IMR-90 (cell line): ENCODE measurements at regions not wholly inside any gene's neighbourhood (a gene's known extent, or its start where the extent isn't known, plus 50 kb on each side); places are given as distances from the start of the nearest gene placed in this dataset.
"Not testable (repeated sequence)": the region's sequence is repeated elsewhere in the genome, so short reads cannot be mapped to it uniquely, and the experiment has no call there.

Source experiments
- ATAC-seq: fragments of 200-7000 bp; cut with Tn5 transposase; 2 replicates; pipeline ENCODE4 v1.9.1; 2020; ENCODE audit warnings: low read depth, mild to moderate bottlenecking, moderate library complexity
- BruUV-seq: library from RNA; stranded (reverse); fragments of 400-500 nt; replicated peaks from 2 replicates; lab custom pipeline; 2021; lab: Mats Ljungman, UMichigan
- CTCF ChIA-PET: fragments of 300-600 bp; formaldehyde crosslinking; extraction: SDS; loops from one replicate; lab custom pipeline; 2021; ENCODE audit warnings: antibody characterized with exemption; lab: Yijun Ruan, JAX
- POLR2A ChIA-PET: fragments of 300-600 bp; sonication (Branson Sonifier 250); formaldehyde crosslinking; loops from one replicate; lab custom pipeline; 2022; ENCODE audit warnings: antibody characterized with exemption; ENCODE audit not compliant: unreplicated experiment; lab: Charles Lee
- DNase-seq: peaks from one replicate; pipeline ENCODE4 v3.0.0; 2013
- H2AFZ ChIP-seq: replicated peaks from 2 replicates; pipeline ENCODE3; 2013; ENCODE audit warnings: low read length, mild to moderate bottlenecking; ENCODE audit not compliant: poor library complexity
- H2AK5ac ChIP-seq: 2 replicates; pipeline ENCODE4 v1.6.1; 2013; ENCODE audit warnings: low read depth, low read length, inconsistent platforms
- H2AK9ac ChIP-seq: replicated peaks from 2 replicates; pipeline ENCODE3; 2013; ENCODE audit warnings: mild to moderate bottlenecking, low read depth, low read length, moderate library complexity; ENCODE audit not compliant: poor library complexity
- H2BK120ac ChIP-seq: 2 replicates; pipeline ENCODE4 v1.6.1; 2013; ENCODE audit warnings: low read depth, low read length, inconsistent platforms
- H2BK15ac ChIP-seq: 3 replicates; pipeline ENCODE4 v1.6.1; 2013; ENCODE audit warnings: low read depth, low read length, inconsistent platforms
- H2BK20ac ChIP-seq: 2 replicates; pipeline ENCODE4 v1.6.1; 2013; ENCODE audit warnings: low read depth, mild to moderate bottlenecking, inconsistent platforms, low read length, moderate library complexity
- H2BK5ac ChIP-seq: 2 replicates; pipeline ENCODE4 v1.6.1; 2013; ENCODE audit warnings: mild to moderate bottlenecking, low read depth, low read length, inconsistent platforms; ENCODE audit not compliant: poor library complexity, severe bottlenecking
- H3K14ac ChIP-seq: replicated peaks from 2 replicates; pipeline ENCODE4 v1.6.1; 2013; ENCODE audit warnings: low read depth, low read length, inconsistent platforms
- H3K18ac ChIP-seq: 2 replicates; pipeline ENCODE4 v1.6.1; 2013; ENCODE audit warnings: low read depth, low read length, control low read depth
- H3K23ac ChIP-seq: 2 replicates; pipeline ENCODE4 v1.6.1; 2013; ENCODE audit warnings: low read depth, low read length, inconsistent platforms
- H3K27ac ChIP-seq: 2 replicates; pipeline ENCODE4 v1.5.1; 2013; ENCODE audit warnings: mild to moderate bottlenecking, control low read depth, low read length; ENCODE audit not compliant: insufficient read depth
- H3K27me3 ChIP-seq: 2 replicates; pipeline ENCODE4 v1.6.1; 2013; ENCODE audit warnings: low read length; ENCODE audit not compliant: control insufficient read depth, insufficient read depth
- H3K36me3 ChIP-seq: 2 replicates; pipeline ENCODE4 v1.6.1; 2013; ENCODE audit warnings: low read length, mixed read lengths; ENCODE audit not compliant: control insufficient read depth, insufficient read depth
- H3K4ac ChIP-seq: 2 replicates; pipeline ENCODE4 v1.6.1; 2013; ENCODE audit warnings: low read depth, low read length, inconsistent platforms
- H3K4me1 ChIP-seq: 2 replicates; pipeline ENCODE4 v1.6.1; 2013; ENCODE audit warnings: low read length, mixed read lengths; ENCODE audit not compliant: control insufficient read depth, insufficient read depth
- H3K4me2 ChIP-seq: 2 replicates; pipeline ENCODE4 v1.6.1; 2013; ENCODE audit warnings: low read depth, mild to moderate bottlenecking, control low read depth, low read length, moderate library complexity
- H3K4me3 ChIP-seq: 2 replicates; pipeline ENCODE4 v1.5.1; 2013; ENCODE audit warnings: low read depth, mild to moderate bottlenecking, control low read depth, low read length, moderate library complexity; ENCODE audit not compliant: insufficient read depth
- H3K56ac ChIP-seq: 2 replicates; pipeline ENCODE4 v1.6.1; 2013; ENCODE audit warnings: low read length, inconsistent platforms; ENCODE audit not compliant: insufficient read depth; ENCODE audit errors: extremely low read depth
- H3K79me1 ChIP-seq, 2 experiments: 2 replicates each; pipeline ENCODE4 v1.6.1; 2013; ENCODE audit warnings: low read length in 2 of 2, inconsistent platforms in 1 of 2, low read depth in 1 of 2
- H3K9ac ChIP-seq: 2 replicates; pipeline ENCODE4 v1.6.1; 2013; ENCODE audit warnings: low read depth, low read length, control low read depth
- H3K9me1 ChIP-seq: 2 replicates; pipeline ENCODE4 v1.6.1; 2013; ENCODE audit warnings: low read length, inconsistent platforms; ENCODE audit not compliant: insufficient read depth
- H3K9me3 ChIP-seq: 2 replicates; pipeline ENCODE4 v1.6.1; 2013; ENCODE audit warnings: low read length; ENCODE audit not compliant: control insufficient read depth, insufficient read depth
- H4K20me1 ChIP-seq: 2 replicates; pipeline ENCODE4 v1.6.1; 2013; ENCODE audit warnings: low read length, inconsistent platforms; ENCODE audit not compliant: insufficient read depth
- H4K5ac ChIP-seq: 2 replicates; pipeline ENCODE4 v1.6.1; 2013; ENCODE audit warnings: mild to moderate bottlenecking, low read depth, low read length, control low read depth
- H4K8ac ChIP-seq, 2 experiments: 2 replicates each; pipeline ENCODE4 v1.6.1; 2013; ENCODE audit warnings: low read depth in 2 of 2, low read length in 2 of 2, control low read depth in 1 of 2, inconsistent platforms in 1 of 2
- H4K91ac ChIP-seq: 2 replicates; pipeline ENCODE4 v1.6.1; 2013; ENCODE audit warnings: low read depth, low read length, inconsistent platforms; ENCODE audit not compliant: insufficient read depth
- WGBS, 2 experiments: methylation state at CpG; one replicate each; pipeline versions ENCODE4 v1.1.5 to v1.1.7; 2013; ENCODE audit warnings: missing lambda C conversion rate in 2 of 2; ENCODE audit not compliant: insufficient read length in 1 of 2; ENCODE audit errors: extremely low coverage in 2 of 2; 5-methylcytosine and 5-hydroxymethylcytosine counted together
- dilution Hi-C: fragments of 300-500 bp; cut with HindIII; formaldehyde crosslinking; loops from one replicate; pipeline ENCODE4 v1.14.3; 2018; ENCODE audit warnings: low sequenced_read_pairs; ENCODE audit not compliant: unreplicated experiment
- in situ Hi-C: fragments of 300-500 bp; cut with MboI; formaldehyde crosslinking; loops from 3 replicates; pipeline ENCODE4 v1.14.3; 2019; ENCODE audit warnings: low sequenced_read_pairs, inconsistent platforms, mixed read lengths
- intact Hi-C: fragments of 100-400 bp; cut with micrococcal nuclease; formaldehyde crosslinking; loops from 2 replicates; pipeline ENCODE4 v1.10.0; 2022

- H4K20me1 ChIP-seq, BruUV-seq, H3K4me1 ChIP-seq, H4K5ac ChIP-seq, H3K27ac ChIP-seq, H2BK20ac ChIP-seq, H3K79me1 ChIP-seq, H2AK9ac ChIP-seq, H3K56ac ChIP-seq, in situ Hi-C loops, H3K27me3 ChIP-seq, H4K8ac ChIP-seq, H2BK120ac ChIP-seq, H3K4me2 ChIP-seq, H3K9ac ChIP-seq, H3K9me3 ChIP-seq, H3K23ac ChIP-seq, H2AFZ ChIP-seq, H3K36me3 ChIP-seq, H3K4ac ChIP-seq, H2BK15ac ChIP-seq, H3K4me3 ChIP-seq, CTCF ChIA-PET, H3K18ac ChIP-seq, H4K91ac ChIP-seq, POLR2A ChIA-PET, intact Hi-C loops, H3K9me1 ChIP-seq, H2AK5ac ChIP-seq, H2BK5ac ChIP-seq, H3K14ac ChIP-seq, dilution Hi-C loops: not testable (repeated sequence)
- DNase-seq (peak; percentile 45), ATAC-seq (peak; percentile 83)
- no CpG with 5 or more reads among the region's 9 CpGs for WGBS, 2 experiments
These were observed 475.9 kb downstream of the PRIM2 start for GRCh38 chr6:57793398-57793762.
